ENCODE measurements at regions not wholly inside any gene's neighbourhood (a gene's known extent, or its start where the extent isn't known, plus 50 kb on each side); places are given as distances from the start of the nearest gene placed in this dataset.

- Histone ChIP-seq H3K4me3 (ENCODE audit: low read depth, low read length) (no peak overlapping the region), H3K27me3 (replicated peaks) (no peaks in the 10 kb centered on the region), H3K27ac (no peak overlapping the region), H3K36me3 (replicated peaks) (no peaks in the 10 kb centered on the region)
- no peak for TF ChIP-seq CTCF (IDR thresholded peaks at IDR 0.05; ENCODE audit: low read depth, low read length, missing control alignments)
- in situ Hi-C loops (cut with HindIII; ENCODE audit: low pct_ligation_motif_present, low sequenced_read_pairs), result no loop called here
- DNase-seq, result no peak
Measured at GRCh38 chr4:64625438-64625837, 216.2 kb upstream of the TECRL start.

- no peak for DNase-seq
- no peak for TF ChIP-seq CTCF (IDR thresholded peaks at IDR 0.05; ENCODE audit: low read depth, low read length, missing control alignments)
- no peaks in the 10 kb centered on the region for H3K36me3 ChIP-seq (replicated peaks)
- in situ Hi-C loops (cut with HindIII; ENCODE audit: low pct_ligation_motif_present, low sequenced_read_pairs), result no loop called here
- H3K27ac ChIP-seq, result no peak overlapping the region
- no peak overlapping the region for H3K4me3 ChIP-seq (ENCODE audit: low read depth, low read length)
- no peaks in the 10 kb centered on the region for H3K27me3 ChIP-seq (replicated peaks)
Measured at GRCh38 chr4:64617800-64618199, 208.6 kb upstream of the TECRL start.

DNA sequence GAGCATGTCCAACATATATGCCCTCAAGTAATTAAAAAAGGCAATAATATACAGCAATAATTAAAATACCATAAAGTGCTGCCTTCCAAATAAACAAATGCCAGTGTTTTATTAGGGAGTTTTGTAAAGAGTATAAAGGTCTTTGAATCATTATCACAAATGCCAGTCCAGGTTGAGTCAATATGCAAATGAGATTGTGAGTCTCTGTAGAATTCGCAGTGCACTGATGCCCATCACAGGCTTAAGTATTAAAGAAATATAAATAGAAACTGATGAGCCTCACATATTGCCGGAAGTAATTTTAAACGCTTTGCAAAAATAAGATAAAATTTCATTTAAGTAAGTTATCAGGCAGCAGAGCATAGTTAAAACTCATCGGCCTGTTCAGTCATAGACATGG lies 205.0 kb upstream of the TECRL start:
- TF ChIP-seq CTCF (IDR thresholded peaks at IDR 0.05; ENCODE audit: low read depth, low read length, missing control alignments), result no peak
- no peak overlapping the region for H3K27ac ChIP-seq
- no peaks in the 10 kb centered on the region for H3K36me3 ChIP-seq (replicated peaks)
- no peak for DNase-seq
- no peak overlapping the region for H3K4me3 ChIP-seq (ENCODE audit: low read depth, low read length)
- in situ Hi-C loops (cut with HindIII; ENCODE audit: low pct_ligation_motif_present, low sequenced_read_pairs), result no loop called here
- H3K27me3 ChIP-seq (replicated peaks), result no peaks in the 10 kb centered on the region

DNA sequence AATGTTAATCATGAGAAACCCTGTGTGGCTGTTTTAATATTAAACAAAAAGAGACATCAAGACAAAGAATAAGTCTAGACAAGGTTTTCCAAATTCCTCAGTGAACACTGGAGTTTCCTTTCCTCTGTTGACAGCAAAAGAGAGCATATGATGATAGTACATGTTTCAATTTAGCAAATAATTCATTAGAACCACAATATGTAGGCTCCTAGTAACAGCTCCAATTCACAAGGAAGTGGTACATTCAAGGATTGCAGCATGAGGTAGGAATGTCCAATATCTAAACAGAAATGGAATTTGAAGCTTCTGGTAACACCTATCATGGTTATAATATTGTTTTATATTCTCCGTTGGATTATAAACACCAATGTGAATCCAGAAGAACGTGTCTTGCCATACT lies 203.8 kb upstream of the TECRL start:
- Histone ChIP-seq H3K27me3 (replicated peaks) (no peaks in the 10 kb centered on the region), H3K36me3 (replicated peaks) (no peaks in the 10 kb centered on the region), H3K27ac (no peak overlapping the region), H3K4me3 (ENCODE audit: low read depth, low read length) (no peak overlapping the region)
- no peak for TF ChIP-seq CTCF (IDR thresholded peaks at IDR 0.05; ENCODE audit: low read depth, low read length, missing control alignments)
- no peak for DNase-seq
- in situ Hi-C loops (cut with HindIII; ENCODE audit: low pct_ligation_motif_present, low sequenced_read_pairs), result no loop called here

GRCh38 chr4:64598066-64598465 lies 188.8 kb upstream of the TECRL start:
- no peak for TF ChIP-seq CTCF (IDR thresholded peaks at IDR 0.05; ENCODE audit: low read depth, low read length, missing control alignments)
- Histone ChIP-seq H3K4me3 (ENCODE audit: low read depth, low read length) (no peak overlapping the region), H3K36me3 (replicated peaks) (no peaks in the 10 kb centered on the region), H3K27me3 (replicated peaks) (no peaks in the 10 kb centered on the region), H3K27ac (no peak overlapping the region)
- DNase-seq, result no peak
- in situ Hi-C loops (cut with HindIII; ENCODE audit: low pct_ligation_motif_present, low sequenced_read_pairs), result no loop called here

- H3K27ac ChIP-seq, result no peak overlapping the region
- in situ Hi-C loops (cut with HindIII; ENCODE audit: low pct_ligation_motif_present, low sequenced_read_pairs), result no loop called here
- DNase-seq, result no peak
- no peaks in the 10 kb centered on the region for H3K27me3 ChIP-seq (replicated peaks)
- TF ChIP-seq CTCF (IDR thresholded peaks at IDR 0.05; ENCODE audit: low read depth, low read length, missing control alignments), result no peak
- H3K4me3 ChIP-seq (ENCODE audit: low read depth, low read length), result no peak overlapping the region
- H3K36me3 ChIP-seq (replicated peaks), result no peaks in the 10 kb centered on the region
Measured at GRCh38 chr4:64594723-64595122, 185.5 kb upstream of the TECRL start.

Data from brain microvascular endothelial cell (primary cell).